NCI-H526 (cell line): ENCODE measurements at regions not wholly inside any gene's neighbourhood (a gene's known extent, or its start where the extent isn't known, plus 50 kb on each side); places are given as distances from the start of the nearest gene placed in this dataset.

Experiments used
- DNase-seq, 2 experiments: peaks; one replicate each; lab custom pipeline; 2025; lab: John Stamatoyannopoulos, UW

DNA sequence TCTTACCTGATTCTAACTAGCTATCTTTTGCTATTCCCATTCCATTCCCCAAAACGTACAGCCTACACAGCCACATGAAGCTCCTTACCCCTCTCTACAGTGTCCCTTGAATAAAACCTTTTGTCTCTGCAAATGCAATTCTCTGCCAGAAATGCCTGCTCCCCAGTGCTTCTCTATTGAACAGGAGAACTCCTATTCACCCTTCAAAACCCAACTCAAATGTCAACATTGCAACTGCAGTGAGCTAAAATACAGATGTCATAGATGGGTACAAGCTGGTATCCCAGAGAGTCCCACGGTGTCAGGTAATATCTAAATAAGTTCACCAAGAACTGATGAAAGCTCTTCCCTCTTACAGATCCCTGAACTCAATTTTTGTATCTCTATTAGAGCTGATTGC lies 421.7 kb downstream of the INSC start:
- no peak for DNase-seq

DNA sequence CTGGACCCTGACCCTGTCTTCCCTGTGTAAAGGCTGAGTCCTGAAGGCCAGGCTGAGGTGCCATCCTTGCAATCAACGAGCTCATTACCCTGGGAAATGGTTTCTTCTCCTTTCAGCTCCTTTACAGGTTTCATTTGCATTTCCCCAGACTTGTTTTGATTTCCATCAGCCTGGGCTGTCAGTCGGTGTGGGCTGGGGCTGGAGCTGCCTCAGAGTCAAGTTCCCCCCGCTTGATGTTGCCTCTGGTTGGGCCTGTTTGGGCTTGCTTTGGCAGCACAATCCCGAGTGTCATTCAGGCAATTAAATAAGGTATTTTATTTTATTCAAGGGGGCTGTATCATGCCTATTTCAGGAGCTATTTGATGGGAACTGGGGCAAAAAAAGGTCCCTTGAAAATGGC lies 424.9 kb downstream of the INSC start:
- peak; percentile 57 to 69 for DNase-seq

DNA sequence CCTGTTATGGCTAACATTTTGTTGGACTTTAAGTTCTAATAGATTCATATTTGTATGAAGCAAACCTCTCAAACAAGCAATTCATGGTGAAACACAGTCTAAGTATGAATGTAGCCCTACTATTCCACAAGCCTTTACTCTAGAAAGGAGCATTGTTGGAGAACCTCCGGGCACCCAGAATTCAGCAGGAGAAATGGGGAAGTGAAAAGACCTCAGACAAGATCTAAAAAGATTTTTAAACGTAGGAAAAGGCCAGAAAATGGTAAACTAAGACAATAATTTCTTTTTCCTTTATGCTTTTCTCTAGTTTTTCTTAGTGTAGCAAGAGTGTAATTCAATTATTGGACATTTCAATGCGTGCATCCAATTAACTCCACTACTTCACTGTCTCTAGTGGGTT lies 426.4 kb downstream of the INSC start:
- DNase-seq = no peak

DNA sequence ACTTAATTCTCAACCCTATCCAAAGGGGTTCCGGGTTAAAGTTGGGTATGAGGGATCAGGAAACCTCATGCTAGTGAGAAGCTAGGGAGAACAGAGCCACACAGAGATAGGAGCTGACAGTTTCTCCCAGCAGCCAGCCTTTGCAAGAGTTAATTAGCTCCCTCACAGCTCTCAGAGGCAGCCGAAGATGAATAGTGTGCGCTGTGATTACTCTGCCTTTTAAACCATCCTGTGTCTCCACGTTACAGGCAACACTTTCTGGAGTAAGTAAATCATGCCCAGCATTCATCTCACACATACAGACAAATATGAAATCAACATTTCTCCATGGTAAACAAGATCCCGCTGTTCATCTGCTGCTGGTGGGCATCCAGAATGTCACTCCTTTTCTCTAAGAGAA lies 429.6 kb downstream of the INSC start:
- DNase-seq = no peak

DNA sequence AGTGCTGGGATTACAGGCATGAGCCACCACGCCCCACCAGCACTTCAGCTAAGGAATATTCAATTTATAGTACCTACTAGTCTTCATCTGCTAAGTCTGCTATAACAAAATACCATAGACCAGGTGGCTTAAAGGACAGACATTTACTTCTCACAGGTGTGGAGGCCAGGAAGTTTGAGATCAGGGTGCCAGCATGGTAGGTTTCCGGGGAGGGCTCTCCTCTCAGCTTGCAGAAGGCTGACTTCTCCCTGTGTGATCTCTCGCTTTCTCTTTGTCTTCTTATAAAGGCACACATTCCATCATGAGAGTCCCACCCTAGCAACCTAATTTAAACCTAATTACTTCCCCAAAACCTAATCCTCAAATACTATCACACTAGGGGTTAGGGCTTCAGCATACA lies 433.0 kb downstream of the INSC start:
- DNase-seq = no peak

DNA sequence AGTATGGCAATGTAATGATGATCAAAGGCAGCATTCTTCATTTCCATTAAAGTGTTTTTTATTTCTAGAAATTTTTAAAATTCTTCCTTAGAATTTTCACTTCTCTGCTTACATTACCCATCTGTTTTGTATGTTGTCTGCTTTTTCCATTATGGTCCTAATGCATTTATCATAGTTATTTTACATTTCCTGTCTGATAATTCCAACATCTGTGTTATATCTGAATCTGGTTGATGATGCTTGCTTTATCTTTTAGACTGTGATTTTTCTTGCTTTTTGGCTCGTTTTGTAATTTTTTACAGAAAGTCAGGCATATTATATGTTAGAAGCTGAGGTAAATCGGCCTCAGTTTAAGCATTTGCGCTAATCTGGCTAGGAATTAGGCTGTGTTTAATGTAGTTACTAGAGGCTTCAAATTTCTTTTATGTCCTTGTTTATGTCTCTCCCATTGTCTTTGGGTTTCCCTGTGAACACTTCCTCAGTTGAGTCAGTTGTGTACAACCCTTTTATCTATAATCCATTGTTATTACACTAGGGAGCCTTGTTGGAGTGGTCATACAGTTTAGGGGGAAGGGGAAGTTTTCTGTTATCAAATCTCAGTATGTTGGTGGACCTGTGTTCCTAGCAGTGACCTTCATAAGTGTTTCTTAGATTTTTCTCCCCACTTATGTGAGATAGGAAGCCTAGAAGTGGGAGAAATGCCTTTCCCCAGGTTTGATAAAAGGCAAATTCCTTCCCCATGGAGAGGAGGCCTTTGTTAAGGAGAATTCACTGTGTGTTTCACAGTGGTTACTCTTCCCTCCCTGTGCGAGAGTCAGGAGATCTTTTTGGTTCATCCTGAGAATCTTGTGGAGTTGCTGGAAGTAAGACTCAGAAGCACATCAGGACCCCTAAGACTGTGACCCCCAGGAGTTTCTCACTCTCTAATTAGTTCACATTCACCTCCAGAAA lies 437.5 kb downstream of the INSC start:
- DNase-seq = no peak

DNA sequence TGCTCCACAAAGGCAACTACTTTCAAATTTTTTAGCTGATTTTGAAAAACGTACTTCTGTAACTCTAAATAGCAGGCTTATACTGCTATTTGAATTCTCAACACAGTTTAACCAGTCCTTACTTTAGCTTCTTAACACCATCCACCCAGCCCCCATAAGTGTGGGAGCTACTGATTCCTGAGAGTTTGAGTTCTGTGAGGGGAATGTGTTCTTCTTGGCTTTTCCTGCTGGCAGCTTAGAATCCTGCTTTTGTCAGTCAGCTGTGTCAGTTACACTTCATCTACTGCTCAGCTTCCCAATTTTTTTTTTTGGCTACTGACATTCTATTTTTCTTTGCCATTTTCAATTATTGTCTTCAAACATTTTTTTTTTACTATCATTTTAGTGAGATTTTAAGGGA lies 440.4 kb downstream of the INSC start:
- DNase-seq = no peak

DNA sequence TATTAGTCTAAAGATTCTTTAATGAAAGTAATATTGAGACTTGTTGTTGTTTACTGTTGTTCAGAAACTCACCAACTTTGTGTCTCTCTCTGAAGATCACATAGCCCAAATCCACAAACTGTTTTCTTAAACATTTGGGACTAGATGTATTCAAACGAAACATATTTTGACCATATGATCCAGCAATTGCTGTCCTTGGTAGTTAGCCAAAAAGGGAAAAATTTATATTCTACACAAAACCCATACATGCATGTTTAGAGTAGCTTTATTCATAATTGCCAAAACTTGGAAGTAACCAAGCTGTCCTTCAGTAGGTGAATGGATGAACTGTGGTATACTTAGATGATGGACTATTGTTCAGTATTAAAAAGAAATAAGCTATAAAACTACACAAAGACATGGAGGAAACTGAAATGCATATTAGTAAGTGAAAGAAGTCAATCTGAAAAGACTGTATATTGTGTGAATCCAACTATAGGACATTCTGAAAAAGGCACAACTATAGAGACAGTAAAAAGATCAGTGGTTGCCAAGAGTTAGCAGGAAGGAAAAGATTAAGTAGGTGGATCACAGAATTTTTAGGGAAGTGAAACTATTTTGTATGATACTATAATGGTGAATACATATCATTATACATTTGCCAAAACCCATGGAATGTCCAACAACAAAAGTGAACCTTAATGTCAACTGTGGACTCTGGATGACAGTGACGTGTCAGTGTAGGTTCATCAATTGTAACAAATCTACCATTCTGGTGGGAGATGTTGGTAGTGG lies 442.9 kb downstream of the INSC start:
- no peak for DNase-seq

DNA sequence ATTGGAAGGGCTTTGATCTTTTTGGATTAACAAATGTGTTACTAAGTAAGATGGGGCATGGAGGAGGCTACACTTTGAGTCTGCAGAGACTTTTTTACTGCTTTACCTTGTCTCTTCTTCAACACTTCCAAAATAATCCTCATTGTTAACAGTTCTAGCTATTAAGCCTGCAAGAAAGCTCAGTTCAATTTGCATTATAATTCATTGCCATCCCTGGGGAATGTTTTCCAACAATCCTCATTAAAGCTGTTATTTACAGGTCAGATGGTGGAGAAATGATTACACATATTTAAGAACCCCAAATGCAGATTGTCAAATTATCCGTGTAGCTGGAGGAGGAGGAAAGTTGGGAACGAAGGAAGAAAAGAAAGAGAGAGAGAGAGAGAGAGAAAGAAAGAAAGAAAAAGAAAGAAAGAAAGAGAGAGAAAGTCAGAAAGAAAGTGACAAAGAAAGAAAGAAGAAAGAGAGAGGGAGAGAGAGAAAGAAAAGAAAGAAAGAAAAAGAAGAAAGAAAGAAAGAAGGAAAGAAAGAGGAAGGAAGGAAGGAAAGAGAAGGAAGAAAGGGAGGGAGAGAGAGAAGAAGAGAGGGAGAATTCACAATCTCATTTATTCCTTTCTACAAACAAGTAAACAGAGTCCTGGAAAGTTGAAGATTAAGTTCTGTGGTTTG lies 443.9 kb downstream of the INSC start:
- no peak for DNase-seq

DNA sequence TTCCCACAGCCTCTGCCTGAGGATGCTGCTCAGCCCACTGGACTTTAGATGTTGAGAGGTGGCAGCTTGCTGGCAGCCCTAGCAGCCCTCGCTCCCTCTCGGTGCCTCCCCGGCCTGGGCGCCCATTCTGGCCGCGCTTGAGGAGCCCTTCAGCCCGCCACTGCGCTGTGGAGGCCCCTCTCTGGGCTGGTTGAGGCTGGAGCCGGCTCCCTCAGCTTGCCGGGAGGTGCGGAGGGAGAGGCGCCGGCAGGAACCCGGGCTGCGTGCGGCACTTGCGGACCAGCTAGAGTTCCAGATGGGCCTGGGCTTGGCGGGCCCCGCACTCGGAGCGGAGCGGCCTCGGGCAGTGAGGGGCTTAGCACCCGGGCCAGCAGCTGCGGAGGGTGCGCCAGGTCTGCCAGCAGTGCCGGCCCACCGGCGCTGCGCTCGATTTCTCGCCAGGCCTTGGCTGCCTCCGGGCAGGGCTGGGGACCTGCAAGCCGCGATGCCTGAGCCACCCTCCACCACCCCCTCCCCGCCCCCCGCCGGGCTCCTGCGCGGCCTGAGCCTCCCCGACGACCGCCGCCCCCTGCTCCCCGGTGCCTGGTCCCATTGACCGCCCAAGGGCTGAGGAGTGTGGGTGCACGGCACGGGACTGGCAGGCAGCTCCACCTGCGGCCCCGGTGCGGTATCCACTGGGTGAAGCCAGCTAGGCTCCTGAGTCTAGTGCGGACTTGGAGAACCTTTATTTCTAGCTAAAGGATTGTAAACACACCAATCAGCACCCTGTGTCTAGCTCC lies 446.2 kb downstream of the INSC start:
- DNase-seq = no peak

DNA sequence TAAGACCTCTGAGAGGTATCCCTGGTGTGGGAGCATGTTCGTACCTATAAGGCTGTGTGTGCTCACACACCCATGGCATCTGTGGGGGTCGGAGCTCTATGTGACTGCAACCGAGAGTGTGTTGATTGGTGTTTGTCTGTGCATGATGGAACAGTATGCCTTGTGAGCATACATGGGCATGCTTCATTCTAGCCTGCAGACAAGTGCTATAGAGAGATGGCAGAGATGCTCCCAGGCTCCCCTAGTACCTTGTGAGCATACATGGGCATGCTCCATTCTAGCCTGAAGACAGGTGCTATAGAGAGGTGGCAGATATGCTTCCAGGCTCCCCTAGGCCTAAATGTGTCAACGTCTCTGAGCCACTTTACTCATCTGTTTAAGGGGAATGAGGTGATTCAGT lies 447.5 kb downstream of the INSC start:
- DNase-seq = no peak

DNA sequence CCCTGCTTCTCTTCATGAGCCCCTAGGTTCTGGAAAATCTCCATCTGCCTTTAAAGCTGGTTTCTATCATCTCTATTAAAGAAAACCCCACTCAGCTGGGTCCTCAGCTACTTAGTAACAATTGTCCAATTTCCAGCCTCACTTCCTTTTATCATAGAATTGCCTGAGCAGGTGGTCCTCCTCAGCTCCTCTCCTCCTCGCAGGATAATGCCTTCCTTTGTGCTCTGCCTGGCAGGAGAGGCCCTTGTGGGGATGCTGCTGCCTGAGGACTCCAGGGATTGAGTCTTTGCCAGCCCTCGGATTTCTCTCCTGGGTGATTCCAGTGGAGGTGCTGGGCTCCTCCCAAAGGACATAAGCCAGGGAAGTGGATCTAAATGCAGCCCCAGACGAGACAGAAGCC lies 448.3 kb downstream of the INSC start:
- DNase-seq = no peak

DNA sequence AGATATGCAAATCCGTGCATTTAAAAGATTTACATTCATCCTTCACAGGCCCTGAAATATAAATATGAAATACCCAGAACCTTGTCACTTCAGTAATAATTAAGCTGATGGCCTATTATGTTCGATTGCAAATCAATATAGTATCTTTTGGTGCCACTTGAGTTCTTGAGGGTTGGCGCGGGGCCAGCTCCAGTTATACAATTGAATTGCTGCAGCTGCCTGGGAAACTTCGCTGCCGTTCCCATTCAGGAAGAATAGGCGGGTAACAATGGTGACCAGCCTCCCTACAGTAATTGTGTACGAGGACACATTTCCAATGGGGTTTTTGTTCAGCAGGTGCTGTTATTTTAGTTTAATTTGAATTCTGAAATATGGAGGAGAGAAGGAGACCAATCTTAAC lies 451.2 kb downstream of the INSC start:
- DNase-seq = peak; percentile 61 to 80

DNA sequence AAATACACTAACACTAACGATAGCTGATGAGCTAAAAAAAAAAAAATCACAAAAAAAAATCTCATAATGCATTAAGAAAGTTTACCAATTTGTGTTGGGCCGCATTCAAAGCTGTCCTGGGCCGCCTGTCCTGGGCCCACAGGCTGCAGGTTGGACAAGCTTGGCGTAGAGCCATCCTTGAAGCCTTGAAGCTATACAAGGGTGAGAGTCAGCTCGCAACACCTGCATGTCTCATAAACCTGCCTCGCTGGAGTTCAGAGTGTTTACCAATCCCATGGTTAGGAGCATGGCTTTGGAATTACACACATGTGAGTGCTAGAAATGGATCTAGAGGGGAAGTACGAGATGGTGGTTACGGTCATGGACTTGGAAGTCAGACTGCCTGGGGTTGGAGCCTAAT lies 453.7 kb downstream of the INSC start:
- DNase-seq = no peak

DNA sequence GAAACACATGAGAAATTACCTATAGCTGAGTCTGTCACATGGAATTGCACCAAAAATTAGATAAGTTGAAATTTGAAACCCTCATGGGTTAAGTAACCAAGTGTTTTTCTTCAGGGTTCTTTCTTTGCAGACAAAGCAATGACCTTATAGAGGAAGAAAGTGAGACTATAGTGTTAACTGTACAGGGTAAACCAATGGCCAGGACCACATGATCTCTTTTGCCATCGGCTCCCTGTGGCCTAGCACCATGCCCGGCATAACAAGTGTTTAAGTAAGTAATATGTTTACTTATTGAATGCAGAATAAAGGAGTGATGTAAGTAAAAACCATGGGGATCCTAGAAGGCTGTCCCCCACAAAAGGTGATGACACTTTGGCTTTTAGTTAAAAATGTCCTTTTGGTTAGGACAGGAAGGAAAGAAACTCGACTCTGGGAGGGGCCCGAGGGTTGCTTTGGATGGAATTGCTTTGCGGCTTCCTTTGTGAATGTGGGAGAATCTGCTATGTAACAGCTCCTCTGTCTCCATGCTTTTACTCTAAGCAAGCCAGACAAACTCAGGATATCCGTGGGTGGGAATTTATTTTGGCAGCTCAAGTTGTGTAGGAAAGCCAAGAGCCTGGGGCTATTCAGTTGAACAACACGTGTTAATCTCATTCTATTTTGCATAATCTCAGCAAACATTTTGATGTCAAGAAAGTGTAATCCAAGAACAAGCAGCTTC lies 454.7 kb downstream of the INSC start:
- DNase-seq = no peak

DNA sequence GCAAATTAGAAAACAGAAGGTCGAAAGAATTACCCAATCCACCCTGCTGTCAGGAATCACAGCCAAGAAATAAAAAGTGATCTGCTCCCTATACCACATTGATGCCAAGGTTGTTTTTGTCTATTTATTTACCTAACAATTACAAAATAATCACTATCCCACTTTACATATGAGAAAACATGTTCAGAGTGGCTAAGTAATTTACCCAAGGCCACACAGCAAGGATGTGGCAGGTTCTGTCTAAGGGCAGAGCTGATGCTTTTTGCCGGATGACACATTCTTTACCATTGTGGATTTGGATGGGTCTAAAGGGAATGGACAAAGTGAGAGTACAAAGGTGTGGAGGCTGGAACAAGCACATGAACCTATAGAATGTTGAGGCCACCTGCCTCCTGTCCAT lies 460.7 kb downstream of the INSC start:
- no peak for DNase-seq

DNA sequence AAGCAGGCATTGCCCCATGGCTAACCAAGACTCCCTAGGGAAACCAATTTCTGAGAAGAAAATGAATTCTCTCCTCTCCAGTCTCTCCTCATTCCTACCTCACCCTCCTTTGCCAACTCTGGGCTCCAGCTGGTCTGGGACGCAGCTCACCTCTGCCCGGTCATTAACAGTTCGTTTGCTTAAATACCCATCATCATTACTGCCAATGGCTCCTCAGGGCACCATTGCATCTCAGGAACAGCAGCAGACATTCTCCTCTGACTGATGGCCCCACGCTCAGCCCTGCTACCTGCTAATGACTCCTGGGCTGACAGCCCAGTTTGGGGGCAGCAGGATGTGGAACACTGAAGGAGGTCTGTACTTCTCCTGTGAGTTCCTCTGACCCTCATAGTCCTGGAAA lies 462.0 kb downstream of the INSC start:
- DNase-seq = no peak

DNA sequence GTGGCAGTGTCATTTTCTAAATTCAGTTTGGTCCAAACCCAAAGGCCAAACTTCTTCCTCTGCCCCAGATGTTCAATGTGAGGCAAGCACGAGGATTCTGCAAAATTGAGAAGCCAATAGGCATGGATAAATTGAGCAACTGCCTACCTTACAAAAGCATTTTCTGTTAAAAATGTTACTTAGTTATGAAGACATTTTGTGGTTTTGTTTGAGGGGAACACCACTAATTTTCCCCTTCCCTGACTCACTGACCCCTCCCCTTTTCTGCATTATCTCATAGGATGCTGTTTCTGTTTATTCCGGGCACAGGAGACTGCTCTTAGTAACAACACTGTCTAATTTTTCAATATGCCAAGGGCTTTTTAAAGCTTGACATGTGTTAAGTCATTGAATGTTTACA lies 462.8 kb downstream of the INSC start:
- no peak for DNase-seq

DNA sequence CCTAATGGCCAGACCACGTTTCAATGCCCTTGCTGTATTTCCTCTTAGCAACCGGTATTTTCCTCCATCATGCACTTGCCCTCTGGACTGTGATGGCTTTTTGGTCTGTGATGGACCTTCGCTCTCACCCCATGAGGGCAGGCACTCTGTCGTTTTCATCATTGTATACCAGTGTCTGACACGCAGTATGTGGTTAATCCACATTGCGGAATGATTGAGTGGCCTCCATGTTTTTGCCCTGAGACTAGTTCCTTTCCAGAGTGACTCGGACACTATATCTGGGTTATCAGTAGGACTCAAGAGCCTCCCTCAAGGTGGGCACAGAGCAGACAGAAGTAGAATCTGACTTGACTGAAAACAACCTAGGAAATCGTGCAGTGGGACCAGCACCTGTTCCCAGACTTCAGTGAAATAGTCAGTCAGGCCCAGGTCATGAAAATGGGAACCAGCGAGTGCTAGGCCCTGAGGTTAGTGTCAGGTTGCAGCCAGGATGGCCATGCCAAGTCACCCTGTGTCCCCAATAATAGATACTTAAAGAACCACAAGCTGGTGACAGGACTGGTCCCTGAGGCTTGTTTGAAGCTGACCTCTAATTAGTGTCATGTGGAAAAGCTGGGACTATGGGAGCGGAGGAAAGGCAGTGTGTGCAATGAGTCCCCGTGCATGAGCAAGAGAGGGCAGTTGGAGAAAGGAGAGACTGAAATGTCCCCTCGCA lies 464.7 kb downstream of the INSC start:
- DNase-seq = no peak

DNA sequence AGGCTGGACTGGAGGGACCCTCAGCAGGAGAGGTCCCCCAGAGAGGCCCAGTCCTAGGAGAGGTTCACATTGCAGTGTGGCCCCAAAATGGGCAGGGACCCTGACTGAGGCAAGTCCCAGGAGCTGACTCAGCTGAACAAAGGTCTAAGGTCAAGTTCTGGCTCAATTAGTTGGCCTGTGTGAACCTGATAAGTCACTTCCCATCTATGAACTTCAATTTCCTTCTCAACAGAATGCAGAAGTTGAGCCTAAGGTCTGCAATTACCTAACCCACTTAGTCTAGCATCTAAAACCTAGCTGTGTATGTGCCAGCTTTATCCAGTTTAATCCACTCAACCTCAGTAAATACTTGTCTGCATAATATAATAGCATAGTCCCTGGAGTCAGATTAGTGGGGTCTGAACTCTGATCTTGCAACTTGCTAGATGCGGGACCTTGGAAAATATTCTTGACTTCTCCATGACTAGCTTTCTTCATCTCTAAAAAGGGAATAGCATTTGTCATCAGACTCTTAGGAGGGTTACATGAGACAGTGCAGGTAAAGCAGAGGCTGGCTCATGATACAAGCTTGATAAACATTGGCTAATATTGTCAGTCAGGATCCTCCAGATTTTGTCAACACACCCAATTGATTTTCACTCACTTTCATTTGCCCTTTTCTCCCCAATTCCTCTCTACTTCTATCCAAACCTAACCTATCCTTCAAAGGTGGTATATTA lies 465.5 kb downstream of the INSC start:
- no peak for DNase-seq
